Femur (tissue), 1 donor: ENCODE measurements at regions not wholly inside any gene's neighbourhood (a gene's known extent, or its start where the extent isn't known, plus 50 kb on each side); places are given as distances from the start of the nearest gene placed in this dataset.
"Not testable (repeated sequence)": the region's sequence is repeated elsewhere in the genome, so short reads cannot be mapped to it uniquely, and the experiment has no call there.

Experiments
- DNase-seq: peaks from one replicate; pipeline ENCODE4 v3.0.0-alpha.2; 2017

DNA sequence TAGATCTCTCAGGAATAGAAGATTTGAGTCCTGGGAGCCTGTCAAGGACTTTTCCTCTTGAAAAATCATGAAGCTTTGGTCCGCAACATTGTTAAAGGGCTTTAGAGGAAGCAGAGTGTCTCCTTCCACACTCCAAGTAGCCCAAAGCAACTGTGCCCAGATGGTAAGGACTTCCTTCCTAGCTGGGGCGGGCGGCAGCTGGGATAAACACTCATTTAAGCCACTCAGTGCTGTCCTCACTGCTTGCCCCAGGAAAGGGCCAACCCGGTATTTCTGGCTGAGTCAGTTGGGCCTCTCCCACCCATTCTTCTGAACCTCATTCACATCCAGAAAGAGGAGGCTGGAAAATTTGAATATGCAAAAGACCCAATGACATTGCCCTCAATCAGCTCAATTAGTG is 144.3 kb downstream of the CHIC2 start:
- DNase-seq = no peak

DNA sequence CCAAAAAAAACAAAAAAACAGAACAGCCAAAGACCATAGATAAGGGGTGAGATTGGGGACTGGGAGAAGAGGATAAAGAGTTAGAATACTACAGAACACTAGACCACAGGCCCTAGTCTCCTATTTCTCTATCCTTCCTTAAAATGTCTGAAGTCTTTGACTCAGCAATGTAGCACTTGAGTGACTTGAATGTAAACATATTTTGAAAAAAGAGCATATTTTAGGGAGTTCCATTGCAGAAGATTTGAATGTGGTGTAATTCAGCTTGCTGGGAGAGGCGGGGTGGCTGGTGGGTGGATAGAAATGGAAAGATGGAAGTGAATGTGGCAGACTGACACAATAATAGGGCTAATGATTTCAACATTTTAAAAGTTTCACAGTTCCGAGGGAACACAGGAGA is 144.9 kb downstream of the CHIC2 start:
- DNase-seq = no peak

DNA sequence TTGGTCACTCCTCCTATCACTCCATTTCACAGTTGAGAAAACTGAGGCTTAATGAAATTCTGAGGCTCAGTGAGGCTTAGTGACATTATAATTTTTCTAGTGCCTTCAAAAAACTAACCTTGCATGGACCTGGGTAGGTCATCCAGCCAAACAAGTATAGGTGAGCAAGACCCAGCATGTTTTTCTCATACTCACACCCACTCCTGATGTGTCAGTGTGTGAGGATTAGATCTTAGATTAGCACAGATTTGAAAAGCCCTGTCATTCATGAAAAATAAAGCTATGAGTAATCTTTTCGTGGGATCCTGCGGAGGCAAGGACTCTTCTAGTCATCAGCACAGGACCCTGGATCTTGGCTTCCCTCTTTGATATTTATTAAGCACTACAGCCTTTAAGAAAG is 146.7 kb downstream of the CHIC2 start:
- no peak for DNase-seq

DNA sequence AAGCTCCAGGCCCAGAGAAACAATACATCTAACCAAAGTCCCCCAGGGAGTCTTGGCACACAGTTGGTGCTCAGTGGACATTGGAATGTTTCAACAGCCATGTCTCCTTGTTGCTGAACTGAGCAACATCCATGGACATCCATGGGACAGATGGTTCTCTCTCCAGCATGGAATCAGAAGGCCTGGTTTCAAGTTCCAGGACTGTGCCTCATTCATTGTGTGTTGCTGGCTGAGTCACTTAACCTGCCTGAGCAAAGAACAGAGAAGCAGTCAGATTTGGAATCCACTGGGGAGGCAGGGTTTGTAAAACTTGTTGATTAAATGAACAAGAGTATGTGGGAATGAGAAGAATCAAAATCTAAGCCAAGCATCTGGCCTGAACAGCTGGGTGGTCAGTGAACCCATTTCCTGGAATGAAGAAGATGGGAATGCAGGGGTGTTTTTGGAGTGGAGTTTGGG is 147.9 kb downstream of the CHIC2 start:
- no peak for DNase-seq

DNA sequence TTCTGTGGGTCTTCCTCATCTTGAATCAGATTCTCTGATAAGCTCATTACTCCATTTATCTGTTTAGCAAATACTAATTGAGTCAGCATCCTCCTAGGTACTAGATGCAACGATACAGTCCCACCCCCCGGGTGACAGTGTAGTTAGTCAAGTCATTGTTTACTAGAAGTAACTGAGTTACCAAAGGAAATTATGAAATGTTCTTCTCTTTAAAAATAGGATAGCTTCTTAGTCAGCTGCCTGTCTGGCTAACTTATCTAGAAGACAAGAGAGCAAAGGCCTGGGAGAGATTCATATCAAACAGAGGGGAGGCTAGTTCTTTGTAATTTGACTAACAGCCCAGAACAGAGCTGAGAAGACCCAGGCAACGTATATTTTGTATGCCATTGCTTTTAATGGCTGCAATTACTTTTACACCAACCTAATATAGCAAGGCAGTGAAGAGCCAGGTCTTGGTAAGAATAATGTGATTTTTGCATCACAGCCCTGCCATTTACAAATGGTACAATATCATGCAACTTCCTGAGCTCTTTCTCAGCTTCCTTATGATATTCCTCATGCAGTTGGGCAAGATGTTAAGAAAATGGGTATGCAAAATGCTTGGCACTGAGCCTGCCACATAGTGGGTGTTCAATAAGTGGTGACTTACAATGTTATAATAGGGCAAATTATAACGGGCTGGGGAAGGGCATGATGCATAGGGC is 149.9 kb downstream of the CHIC2 start:
- no peak for DNase-seq

DNA sequence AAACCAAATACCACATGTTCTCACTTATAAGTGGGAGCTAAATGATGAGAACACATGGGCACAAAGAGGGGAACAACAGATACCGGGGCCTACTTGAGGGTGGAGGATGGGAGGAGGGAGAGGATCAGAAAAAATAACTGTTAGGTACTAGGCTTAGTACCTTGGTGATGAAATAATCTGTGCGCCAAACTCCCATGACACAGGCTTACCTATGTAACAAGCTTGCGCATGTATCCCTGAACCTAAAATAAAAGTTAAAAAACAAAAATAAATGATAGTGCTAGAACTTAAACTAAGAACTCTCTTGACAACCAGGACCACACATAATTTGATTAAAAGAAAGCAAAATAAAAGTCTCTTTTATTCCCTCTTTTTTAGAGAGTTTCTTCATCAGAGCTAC is 150.6 kb downstream of the CHIC2 start:
- no peak for DNase-seq

DNA sequence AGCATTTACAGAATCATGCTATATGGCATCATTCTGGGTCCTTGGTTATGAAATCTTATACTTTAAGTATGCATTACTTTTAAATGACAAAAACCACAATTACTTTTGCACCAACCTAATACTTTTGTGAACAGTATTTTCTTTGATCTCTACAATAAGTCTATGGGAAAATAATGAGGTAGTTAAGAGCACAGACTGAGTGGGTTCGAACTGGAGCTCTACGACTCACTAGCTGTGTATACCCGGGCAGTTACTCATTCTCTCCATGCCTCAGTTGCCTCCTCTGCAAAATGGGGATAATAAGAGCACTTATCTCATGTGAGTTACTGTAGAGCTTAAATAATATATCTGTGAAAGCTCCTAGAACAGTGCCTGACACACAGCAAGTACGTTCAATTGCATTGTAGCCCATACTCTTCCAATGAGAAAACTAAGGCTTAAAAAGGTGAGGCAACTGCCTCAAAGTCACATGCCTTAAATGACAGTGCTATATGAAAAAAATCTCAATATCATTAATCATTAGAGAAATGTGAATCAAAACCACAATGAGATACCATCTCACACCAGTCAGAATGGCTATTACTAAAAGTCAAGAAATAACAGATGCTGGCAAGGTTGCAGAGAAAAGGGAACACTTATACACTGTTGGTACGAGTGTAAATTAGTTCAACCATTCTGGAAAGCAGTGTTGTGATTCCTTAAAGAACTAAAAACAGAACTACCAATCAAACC is 151.5 kb downstream of the CHIC2 start:
- no peak for DNase-seq

DNA sequence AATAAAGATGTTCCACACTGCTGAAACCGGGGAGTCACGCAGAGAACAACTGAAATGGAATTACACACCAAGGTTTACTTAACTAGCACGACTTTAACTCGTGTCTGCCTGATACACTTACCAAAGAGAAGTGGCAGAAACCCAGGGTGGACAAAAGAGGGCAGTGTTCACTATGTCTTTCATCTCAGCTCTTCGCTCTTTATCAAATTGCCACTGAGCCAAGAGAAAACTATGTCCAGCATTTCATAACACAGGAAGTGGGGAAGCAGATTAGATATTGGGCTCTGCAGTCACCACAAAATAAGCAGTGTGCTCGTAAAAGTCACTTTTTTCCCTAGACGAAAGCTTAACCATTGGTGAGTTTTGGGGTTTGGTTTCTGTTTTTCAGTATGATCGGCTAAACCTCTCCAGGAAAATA is 155.7 kb downstream of the CHIC2 start:
- peak; percentile 49 for DNase-seq

DNA sequence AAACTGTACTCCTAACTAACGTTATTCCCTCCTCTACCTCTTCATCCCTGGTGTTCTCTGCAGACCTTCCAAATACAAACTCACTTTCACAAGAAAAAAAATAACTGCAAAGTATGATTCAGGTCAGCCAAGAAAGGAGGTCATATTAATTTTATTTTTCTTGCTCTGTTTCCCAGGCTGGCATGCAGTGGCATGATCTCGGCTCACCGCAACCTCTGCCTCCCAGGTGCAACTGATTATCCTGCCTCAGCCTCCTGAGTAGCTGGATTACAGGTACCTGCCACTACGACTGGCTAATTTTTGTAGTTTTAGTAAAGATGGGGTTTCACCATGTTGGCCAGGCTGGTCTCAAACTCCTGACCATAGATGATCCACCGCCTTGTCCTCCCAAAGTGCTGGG is 156.6 kb downstream of the CHIC2 start:
- DNase-seq = no peak

DNA sequence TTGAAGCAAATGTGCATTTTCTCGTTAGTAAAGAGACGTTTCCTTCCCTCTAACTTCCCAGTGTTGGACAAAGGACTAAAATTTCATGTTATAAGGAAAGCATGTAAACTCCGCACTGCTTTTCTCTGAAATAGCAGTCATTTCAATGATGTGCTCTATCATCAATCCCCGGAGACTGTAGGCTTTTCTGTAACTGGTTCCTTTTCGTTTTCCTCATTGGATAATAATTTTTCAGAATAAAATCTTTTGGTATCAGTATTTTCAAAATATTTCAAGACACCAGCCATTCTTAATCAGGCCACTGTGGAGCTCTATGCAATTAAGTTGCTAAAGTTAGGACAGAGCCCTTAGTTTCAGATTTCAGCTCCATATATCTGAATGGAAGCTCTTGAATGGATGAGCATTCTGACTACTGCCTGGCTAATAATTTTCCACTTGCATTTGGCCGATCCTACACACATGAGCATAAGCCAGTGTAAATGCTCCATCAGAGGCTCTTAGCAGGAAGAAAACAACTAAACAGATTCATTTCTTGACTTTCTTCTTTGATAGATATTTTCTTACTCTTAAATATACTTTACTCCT is 157.7 kb downstream of the CHIC2 start:
- no peak for DNase-seq

DNA sequence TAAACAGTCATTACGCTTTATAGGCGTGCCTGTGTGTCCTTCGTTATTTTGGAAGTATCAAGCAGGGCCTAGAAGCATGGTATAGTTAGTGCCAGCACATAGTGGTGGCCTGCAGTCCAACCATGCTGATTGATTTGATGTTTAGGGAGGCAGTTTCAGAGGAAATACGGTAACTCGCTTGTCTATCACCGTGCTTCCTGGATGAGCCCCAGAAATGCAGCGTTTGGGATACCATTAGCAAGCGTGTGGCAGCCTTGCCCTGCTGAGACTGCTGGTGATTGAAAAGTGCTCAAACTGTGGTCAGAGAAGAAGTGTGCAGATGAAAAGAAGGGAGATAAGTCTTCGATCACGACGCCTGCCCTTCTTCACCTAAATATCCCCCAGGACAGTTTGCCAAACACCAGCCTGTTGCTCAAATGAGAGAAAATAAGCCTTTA is 158.4 kb downstream of the CHIC2 start:
- DNase-seq = peak; percentile 77

DNA sequence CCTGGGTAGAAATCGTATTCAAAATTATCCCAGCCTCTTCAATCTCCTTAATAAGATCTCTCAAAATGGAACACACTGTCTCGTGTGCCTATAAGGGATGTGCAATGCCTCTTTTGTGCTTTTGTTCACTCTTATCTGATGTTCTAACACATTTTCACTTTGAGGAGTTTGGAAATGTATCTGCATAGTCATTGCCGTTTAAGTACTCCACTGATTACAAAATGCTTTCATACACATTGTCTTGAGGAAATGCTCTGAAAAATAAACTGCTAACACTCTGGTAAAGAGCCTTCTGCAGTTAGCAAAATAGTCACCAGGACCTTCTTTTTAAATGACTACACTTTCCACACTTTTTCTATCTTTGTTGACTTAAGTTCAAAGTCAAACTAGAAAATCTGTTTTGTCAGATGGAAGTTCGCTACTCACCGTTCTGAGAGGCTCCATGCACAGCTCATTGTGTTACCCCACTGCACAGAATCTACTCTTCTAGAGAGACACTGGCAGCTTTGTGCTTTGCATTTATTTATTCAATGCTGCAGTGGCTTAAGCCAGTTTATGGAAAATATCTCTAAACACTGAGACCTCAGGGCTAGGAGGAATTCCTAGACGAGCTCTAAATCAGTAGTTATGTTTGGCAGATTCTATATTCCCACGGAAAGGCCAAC is 159.0 kb downstream of the CHIC2 start:
- DNase-seq = no peak

DNA sequence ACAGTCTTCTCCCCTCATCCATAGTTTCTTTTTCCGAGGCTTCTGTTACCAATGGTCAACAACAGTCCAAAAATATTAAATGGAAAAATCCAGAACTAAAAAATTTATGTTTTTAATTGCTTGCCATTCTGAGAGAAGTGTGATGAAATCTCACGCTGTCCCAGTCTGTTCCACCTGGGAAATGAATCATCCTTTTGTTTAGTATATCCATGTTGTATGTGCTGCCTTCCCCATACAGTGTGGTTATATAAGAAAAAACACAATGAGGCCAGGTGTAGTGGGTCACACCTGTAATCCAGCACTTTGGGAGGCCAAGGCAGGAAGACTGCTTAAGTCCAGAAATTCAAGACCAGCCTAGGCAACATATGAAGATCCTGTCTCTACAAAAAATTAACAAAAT is 161.6 kb downstream of the CHIC2 start:
- no peak for DNase-seq

DNA sequence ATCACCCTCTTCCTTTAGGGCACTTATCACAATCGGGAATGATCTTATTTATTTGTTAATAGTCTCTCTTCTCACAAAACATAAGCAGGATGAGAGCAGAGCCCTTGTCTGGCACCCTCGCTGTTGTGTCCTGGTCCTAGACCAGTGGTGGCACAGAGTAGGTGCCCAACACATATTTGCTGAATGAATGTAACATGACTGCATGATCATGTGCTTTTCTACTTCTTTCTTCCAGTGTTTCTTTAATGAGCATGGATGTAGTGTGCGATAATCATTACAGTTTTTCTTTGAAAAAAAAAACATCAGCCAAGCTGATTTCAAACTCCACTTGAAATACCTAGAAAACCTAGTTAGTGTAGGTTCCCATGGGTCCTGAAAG is 164.1 kb downstream of the CHIC2 start:
- no peak for DNase-seq

DNA sequence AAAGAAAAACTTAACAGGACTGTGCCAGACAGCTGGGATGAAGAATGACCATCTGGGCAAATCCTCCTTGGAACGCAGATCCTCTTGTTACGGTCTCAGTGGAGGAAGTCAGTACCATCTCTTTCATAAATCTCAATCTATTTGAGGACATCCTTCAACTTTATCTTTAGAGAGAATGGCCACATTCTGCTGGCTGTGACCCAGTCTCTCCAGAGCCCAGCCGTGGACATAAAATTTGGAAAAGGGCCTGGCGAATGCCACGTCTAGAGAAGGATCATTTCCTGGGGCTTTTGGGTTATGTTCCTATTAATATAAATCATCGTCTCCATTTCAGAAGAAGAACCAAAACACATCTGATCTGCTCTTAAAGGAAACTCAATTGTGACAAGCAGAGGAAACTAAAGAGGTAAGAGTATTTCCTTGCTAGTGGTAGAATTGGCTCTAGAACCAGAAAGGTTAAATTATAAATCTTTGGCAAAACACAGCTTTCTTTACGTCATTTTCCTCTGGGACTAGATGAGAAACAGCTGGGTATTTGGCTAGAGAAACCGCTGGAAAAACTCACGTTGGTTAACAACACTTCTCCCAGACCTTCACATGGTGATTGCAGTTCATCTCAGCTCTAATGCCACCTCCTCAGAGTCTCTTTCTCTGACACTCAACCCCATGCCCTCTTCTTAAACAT is 164.7 kb downstream of the CHIC2 start:
- DNase-seq = peak; percentile 41

DNA sequence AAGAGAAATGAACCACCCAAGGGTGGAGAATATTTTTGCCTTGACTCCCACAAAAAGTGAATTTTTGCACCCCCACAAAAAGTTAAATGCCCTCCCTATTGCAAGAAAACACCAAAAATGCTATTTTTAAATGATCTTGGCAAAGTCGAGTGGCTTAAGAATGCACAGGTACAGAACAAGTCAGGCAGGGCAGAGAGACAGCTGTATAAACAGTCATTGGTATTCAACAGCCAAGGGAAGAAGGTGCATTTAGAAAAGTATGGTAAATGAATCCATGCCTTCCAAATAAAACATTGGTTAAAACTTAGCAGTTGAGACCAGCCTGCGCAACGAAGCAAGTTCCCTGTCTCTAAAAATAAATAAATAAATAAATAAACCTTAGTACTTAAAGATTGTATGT is 169.3 kb downstream of the CHIC2 start:
- DNase-seq = no peak

DNA sequence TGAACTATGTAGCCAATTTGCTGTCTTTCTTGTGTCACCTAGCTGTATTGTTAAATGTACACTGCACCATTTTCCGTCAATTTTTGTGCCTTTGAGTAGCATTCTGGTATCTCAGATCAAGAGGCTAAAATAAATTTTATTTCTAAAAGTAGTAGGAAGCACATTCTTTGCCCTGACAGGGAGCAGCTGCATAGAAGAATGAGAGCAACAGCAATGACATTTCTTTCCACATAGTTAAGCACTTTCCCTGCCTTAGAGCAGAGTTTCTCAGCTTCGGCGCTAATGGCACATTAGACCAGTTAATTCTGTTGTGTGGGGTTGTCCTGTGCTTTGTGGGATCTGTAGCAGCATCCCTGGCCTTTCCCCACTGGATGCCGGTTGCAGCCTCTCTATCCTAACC is 173.9 kb downstream of the CHIC2 start:
- no peak for DNase-seq

DNA sequence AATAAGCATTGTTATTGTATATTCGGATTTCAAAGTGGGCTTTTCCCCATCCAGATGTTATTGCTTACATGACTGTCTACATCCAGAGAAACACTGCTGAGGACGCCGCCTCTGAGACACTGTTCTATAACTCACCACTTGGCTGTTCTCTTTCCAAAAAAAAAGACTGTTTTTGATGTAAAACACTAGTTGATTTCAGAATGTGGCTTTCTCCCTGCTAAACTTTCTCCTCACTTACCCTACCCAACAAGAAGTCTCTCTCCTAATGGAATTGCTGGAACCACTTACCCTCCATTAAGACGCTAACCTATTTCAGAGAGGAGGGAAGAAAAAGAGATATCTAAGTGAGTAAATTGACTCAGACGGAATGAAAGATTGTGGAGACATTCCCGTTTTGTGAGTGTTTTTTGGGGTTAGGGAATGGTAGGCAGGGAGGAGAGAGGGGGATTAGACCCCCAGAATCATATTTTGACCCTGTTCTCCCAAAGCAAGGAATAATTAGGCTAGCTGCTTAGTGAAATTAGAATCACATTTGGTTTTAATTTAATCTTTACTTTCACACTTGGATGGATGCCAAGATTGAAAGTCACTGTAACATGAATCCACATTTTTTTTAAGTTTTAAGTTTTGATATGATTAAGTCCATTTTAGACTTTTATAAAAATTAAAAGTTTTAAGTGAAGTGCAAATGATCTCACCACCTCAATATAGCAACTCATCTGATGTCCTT is 174.9 kb downstream of the CHIC2 start:
- no peak for DNase-seq

DNA sequence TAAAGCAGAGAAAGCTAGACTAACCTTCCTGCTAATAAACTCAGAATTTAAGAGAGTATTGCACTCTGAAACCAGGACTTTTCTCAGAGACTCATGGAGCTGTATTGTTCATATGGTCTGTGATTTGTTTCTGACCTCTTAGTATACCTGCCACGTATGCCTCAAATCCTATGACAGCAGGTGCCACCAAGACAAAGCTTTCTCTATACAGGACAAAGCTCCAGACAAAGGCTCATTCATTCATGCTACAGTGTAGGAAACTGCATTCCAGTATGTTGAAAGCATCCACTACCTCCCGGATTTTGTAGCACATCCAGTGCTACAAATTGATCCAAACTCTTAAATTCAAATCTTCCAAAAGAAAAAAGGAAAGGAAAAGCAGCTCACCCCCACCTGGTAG is 178.3 kb downstream of the CHIC2 start:
- DNase-seq = no peak

DNA sequence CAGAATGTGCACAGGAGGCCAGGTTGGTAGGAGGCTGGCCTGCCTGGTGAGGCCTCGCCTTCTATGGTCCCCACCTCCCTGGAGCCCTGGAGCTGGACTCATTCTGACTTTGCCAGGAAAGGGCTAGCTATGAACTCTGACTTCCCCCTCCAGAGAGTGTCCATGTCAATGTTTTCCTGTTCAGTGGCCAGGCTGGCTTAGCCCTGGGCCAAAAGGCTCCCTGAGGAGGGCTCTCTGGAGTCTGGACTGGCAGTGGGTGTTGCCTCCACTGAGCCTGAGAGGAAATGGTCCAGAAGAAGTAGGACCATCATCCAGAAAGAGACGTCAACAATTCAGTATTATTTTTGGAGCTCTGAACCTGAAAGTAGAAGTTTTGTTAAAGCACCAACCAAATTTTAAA is 178.7 kb downstream of the CHIC2 start:
- no peak for DNase-seq

DNA sequence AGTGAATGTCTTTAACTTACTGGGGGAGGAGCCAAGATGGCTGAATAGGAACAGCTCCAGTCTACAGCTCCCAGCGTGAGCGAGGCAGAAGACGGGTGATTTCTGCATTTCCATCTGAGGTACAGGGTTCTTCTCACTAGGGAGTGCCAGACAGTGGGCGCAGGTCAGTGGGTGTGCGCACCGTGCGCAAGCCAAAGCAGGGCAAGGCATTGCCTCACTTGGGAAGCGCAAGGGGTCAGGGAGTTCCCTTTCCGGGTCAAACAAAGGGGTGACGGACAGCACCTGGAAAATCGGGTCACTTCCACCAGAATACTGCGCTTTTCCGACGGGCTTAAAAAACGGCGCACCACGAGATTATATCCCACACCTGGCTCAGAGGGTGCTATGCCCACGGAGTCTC is 187.3 kb downstream of the CHIC2 start:
- DNase-seq = not testable (repeated sequence)

DNA sequence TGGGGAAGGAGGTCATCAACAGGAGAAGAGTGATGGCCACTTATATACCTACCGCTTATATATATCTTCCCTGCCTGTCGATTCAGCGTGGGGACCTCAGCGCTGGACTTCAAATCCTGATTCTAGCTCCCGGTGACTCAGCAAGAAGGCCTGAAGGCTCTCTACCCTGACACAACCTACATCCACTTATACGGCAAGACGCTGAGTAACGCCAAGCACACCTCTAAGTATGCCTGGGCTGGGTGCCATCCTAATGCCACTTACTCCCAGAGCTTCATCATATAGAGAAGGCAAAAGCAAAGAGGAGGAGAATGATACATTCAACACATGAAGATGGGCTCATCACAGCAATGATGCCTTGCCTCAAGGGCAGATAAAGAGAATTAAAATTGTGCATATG is 198.3 kb downstream of the CHIC2 start:
- DNase-seq = no peak
